ENCODE measurements at regions not wholly inside any gene's neighbourhood (a gene's known extent, or its start where the extent isn't known, plus 50 kb on each side); places are given as distances from the start of the nearest gene placed in this dataset.
"Not testable (repeated sequence)": the region's sequence is repeated elsewhere in the genome, so short reads cannot be mapped to it uniquely, and the experiment has no call there.

GRCh38 chr5:12100542-12100941 lies 196.3 kb upstream of the CTNND2 start:
- no peak for DNase-seq

GRCh38 chr5:12099296-12099695 lies 195.1 kb upstream of the CTNND2 start:
- no peak for DNase-seq

GRCh38 chr5:12095808-12096281 lies 191.6 kb upstream of the CTNND2 start:
- no peak for DNase-seq

- DNase-seq, result no peak
Measured at GRCh38 chr5:12093586-12093985, 189.3 kb upstream of the CTNND2 start.

- no peak for DNase-seq
Measured at GRCh38 chr5:12080761-12081160, 176.5 kb upstream of the CTNND2 start.

DNA sequence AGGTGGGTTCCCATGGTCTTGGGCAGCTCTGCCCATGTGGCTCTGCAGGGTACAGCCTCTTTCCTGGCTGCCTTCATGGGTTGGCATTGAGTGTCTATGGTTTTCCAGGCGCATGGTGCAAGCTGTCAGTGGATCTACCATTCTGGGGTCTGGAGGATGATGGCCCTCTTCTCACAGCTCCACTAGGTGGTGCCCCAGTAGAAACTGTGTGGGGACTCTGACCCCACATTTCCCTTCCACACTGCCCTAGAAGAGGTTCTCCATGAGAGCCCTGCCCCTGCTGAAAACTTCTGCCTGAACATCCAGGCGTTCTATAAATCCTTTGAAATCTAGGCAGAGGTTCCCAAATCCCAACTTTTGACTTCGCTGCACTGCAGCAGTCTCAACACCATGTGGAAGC lies 174.0 kb upstream of the CTNND2 start:
- DNase-seq, result not testable (repeated sequence)

DNA sequence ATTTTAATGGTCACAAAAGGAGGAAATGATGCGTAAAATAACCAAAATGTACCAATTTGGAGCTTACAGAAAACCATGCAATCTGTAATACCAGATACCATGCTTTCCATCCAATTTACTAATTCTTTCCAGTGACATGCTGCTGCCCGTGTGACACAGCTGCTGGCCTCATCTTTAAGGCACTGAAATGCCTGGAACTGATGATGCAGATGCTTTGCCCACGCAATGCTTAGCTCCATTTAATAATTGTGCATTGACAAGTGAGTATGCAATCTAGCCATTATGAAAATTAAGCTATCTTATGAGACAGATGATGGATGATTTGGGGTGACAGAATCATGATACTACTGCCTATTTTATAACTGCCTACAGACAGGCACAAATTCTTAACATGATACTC lies 169.2 kb upstream of the CTNND2 start:
- DNase-seq, result no peak

- DNase-seq, result no peak
Measured at GRCh38 chr5:12072441-12072840, 168.2 kb upstream of the CTNND2 start.

DNA sequence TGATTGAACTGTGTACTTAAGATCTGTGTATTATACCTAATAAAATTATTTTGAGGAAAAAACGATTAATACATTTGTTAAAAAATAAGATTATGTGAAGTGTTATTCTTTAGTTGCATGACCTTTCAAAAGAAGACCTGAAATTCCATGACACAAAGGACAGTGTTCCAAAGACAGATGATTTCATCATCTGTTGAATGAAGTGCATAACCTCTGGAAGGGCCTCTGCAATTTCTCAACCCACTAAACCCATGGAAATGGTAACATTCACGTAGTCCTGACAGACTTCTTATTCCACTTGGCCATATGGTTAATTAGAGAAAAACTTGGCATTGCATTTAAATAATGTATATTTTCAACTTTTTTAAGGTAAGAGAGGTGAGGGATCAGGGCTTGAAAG lies 167.2 kb upstream of the CTNND2 start:
- DNase-seq, result no peak

DNA sequence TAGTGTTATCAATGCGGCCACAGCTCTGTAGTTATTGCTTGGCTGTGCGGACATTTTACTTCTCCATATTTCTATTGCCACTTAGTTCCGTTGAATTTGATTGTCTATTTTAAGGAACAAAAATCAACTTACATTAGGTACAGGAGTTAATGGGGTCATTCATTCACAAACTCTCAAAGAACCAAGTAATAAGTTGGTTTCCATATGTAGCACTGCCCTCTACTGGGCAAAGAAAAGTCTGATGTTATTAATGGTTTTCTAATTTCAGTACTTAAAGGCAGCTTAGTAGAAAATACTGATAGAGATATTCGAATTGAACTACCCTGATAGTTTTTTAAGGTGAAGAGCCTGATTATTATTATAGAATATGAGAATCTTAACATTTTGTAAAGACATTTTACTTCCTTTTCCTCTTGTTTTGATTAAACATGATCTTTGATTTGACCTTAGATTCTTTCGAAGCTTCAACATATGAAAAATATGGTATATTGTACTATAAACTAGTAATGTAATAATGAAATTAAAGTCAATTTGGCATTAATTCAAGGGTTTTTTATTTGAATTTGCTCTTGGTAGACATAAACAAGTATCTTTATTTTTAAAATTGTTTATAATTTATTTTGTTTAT lies 119.5 kb upstream of the CTNND2 start:
- DNase-seq, result peak; percentile 34

DNA sequence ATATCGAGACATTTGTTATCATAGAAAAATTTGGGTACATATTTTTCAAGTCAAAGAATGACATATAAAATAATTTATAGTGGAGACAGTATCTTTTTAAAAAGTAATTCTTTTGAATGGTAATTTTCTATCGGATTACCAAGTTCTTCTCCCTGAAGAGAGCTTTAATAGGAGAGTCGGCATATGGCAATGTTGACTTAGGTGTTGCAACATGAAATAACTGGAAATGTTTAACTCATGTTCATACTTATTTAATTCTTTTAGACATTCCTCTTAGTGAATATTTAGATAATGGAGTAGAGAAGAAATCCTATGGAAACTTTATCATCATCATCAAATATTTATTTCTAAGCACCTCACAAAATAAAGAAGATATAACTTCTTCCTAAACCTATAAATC lies 118.2 kb upstream of the CTNND2 start:
- DNase-seq, result no peak

DNA sequence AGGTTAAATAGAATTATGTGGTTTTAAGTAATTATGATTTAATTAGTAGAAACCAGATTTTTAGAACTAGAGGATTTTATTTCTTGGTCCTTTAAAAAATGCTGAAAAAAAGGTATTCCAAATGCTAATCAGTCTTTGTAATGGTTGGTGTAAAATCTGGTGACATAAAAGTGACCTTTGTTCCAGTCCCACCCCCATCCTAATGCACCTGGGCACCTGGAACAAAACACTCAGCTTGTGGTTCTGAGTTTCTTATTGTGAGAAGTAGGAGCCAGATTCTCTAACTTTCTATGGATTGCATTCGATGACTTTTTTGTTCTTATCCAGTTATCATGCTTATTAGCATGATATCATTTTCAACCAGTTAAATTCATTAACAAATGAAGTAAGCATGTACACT lies 115.1 kb upstream of the CTNND2 start:
- DNase-seq, result no peak

DNA sequence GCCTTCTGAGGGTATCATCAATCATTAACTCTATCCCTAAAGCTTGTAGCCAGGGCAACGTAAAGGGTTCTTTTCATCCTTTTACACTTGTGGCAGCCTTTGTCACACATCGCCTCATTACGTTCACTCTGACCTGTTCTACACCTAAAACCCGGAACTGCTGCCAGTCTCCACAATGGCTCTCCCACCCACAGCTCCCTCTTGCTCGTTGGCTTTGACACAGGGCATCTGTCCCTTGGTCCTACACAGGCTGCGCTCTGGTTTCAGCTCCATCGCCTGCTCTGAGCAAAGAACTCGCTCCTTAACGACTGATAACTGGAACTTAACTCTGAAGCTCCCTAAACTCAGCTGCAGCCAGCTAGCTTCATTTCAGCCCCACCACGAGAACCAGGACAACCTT lies 112.8 kb upstream of the CTNND2 start:
- DNase-seq, result no peak

DNA sequence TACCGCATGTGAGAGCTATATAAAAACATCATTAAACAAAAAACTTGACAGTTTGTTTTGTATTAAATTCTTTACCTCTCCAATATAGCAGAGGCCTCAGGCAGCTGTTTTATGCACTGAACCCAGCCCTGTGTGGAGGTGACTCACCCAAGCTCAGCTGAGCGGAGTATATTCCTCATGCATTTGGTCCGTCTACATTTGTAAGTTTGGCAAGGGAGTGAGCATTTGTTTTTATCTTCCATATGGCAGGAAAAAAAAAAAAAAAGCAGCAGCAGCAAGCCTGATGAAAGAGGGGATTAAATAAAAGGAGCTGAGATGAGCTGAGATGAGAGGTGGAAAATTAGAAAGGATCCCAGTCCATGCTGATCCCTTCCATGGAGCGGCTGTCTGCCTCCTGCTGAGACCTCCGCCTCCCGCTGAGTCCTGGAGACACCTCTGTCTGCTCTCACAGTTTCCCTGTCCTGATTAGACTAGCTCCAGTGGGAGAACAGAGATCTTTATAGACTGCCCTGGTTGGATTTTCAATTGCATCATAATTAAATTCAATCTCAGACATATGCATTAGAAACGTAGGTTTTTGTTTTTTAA lies 112.0 kb upstream of the CTNND2 start:
- peak; percentile 5 for DNase-seq

GRCh38 chr5:12013351-12013750 lies 109.1 kb upstream of the CTNND2 start:
- DNase-seq, result no peak

DNA sequence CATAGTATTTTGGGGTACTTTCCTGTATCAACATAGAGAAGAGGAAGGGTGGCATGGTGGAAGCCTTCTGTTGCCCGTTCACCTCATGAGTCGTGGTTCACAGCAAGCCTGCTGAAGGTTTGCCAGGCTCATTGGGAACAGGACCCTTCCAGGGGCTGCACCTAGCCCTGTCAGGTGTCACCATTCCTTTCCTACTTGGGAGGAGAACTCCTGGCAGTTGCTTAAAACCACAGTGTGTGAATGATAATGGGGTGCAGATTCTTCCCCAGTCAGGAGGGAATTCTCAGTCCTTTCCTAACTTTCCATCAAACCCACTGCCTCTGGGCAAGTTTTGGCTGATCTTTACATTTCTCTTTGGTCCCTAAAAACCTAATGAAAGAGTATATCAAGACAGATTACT lies 99.4 kb upstream of the CTNND2 start:
- DNase-seq, result no peak

- no peak for DNase-seq
Measured at GRCh38 chr5:11998397-11998796, 94.2 kb upstream of the CTNND2 start.

- no peak for DNase-seq
Measured at GRCh38 chr5:11997942-11998341, 93.7 kb upstream of the CTNND2 start.

DNA sequence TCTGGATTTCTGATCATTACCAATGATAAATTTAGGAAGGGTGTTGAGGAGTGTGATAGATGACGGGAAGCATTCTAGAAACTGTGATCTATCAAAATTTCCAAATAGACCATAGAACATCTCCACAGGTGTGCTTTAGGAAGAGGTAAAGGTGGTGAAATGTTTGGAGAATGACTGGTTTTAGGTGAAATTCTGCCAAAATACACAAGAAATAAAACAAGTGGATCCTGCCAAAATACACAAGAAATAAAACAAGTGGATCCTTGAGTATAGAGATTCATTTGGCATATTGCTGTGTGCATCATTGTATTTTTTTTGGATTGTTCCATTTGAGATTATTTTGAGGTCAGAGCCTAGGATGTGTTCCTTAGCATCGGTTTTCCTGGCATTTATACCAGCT lies 88.3 kb upstream of the CTNND2 start:
- no peak for DNase-seq

DNA sequence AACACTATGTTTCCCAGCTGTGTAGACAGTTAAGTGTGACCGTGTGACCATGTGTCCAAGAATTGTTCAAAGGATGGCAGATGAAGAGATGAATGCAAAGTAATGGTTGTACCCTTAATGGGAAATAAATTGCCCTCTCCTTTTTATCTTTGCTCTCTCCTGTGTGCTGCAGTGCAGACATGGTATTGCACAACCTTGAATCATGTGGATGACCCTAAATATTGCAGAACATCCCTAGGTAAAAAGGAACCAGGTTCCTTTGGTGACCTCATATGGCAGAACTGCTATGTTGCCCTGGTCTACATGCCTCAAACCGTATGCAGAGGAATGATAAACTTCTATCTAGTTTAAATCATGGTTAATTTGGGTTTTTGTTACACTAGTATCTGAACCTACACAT lies 81.7 kb upstream of the CTNND2 start:
- no peak for DNase-seq

DNA sequence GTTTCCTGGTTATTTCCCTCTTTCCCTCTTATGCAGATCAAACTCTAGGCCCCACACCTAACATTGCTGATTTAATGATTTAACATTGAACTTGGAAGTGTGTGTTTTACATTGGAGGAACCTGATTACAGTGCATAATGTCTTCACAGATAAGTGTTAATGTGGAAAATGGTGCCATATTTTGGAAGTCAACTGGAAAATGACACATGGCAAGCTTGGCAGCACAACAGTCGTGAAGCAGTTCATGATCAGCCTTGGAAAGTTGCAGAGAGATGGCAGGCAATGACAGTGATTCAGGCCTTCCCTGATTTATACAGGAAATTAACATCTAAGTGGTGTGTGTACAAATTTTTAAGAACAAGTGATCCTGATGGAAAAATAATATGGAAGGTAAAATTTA lies 80.0 kb upstream of the CTNND2 start:
- DNase-seq, result no peak

DNA sequence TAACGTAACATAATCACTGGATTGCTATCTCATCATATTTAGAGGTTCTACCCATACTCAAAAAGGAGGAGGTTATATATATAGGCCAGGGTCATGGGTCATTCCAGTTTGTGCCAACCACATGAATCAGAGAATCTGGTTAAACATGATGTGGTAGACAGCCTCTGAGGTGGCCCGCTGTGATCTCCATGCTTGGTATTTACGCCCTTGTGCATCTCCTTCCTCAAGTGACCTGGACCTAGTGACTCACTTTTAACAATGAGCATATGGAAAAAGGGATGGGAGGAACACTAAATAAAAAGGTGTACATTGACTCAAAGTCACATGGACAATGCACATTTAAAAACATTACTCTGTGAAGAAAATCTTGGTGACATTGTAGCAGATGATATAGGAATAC lies 77.7 kb upstream of the CTNND2 start:
- no peak for DNase-seq

DNA sequence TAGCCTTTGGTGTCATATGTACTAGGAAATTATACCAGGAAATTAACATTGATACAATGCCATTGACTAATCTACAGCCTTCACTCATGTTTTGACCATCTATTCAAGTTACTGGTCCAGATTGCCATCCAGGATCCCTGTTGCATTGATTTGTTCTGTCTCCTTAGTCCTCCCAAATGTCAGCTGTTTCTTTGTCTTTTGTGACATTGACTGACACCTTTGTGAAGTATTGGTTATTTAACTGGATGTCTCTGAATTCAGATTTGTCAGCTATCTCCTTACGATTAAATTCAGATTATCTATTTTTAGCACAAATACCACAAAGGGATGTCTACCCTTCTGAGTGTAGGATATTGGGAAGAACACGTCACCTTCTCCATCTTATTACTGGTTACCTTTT lies 73.7 kb upstream of the CTNND2 start:
- DNase-seq, result no peak

DNA sequence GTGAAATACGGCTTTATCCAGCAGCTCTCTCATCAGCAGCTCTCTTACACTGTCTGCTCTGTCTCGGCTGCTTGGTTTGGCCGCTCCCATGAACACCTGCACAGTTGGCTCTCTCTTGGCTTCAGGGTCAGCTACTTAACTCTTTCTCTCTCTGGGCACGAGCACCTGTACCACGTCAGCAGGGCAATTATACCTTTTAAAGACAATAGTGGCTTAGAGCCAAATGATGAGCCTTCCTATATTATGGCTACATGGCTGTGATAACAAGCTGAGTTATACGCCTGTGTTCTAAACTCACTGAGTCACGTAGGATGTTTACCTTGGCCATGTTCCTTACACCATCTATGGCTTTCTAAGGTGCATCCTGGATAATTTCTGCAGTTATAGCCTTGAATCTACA lies 69.2 kb upstream of the CTNND2 start:
- DNase-seq, result no peak

GRCh38 chr5:11963227-11963626 lies 59.0 kb upstream of the CTNND2 start:
- no peak for DNase-seq

Data from fibroblast of skin of back (primary cell).